GM12878 (cell line): ENCODE measurements at regions not wholly inside any gene's neighbourhood (a gene's known extent, or its start where the extent isn't known, plus 50 kb on each side); places are given as distances from the start of the nearest gene placed in this dataset.

ENCODE experiments used
- ATAC-seq: fragments of 200-7000 bp; cut with Tn5 transposase; 3 replicates; pipeline ENCODE4 v1.9.1; 2020; ENCODE audit warnings: mild to moderate bottlenecking, moderate library complexity
- BruUV-seq: library from RNA; stranded (reverse); fragments of 400-500 nt; replicated peaks from 2 replicates; lab custom pipeline; 2021; lab: Mats Ljungman, UMichigan
- CTCF ChIA-PET: fragments of 300-600 bp; sonication (Branson Sonifier 250); formaldehyde crosslinking; extraction: SDS; loops from one replicate; lab custom pipeline; 2021; ENCODE audit warnings: inconsistent platforms; lab: Yijun Ruan, JAX
- POLR2A ChIA-PET: fragments of 350-600 bp; formaldehyde crosslinking; extraction: SDS; loops from one replicate; lab custom pipeline; 2021; ENCODE audit warnings: inconsistent platforms; lab: Charles Lee
- RAD21 ChIA-PET: fragments of 300-600 bp; sonication (Branson Sonifier 250); formaldehyde crosslinking; loops from one replicate; lab custom pipeline; 2023; ENCODE audit warnings: antibody characterized with exemption; ENCODE audit not compliant: unreplicated experiment; lab: Charles Lee
- SMC1A ChIA-PET: fragments of 300-600 bp; sonication (Branson Sonifier 250); formaldehyde crosslinking; loops from one replicate; lab custom pipeline; 2023; ENCODE audit not compliant: unreplicated experiment, uncharacterized antibody; lab: Charles Lee
- DNase-seq: peaks from one replicate; pipeline ENCODE4 v3.0.0-alpha.2; 2011; ENCODE audit warnings: low read depth, low spot score
- FAIRE-seq: peaks from 3 replicates; lab custom pipeline; 2011; peaks lifted over from hg19 to GRCh38; lab: Jason Lieb, UNC
- H2AFZ ChIP-seq: 2 replicates; pipeline ENCODE4 v1.6.0; 2011; ENCODE audit warnings: low read depth, low read length, control low read depth; ENCODE audit not compliant: control insufficient read depth
- H3K27ac ChIP-seq: 2 replicates; pipeline ENCODE4 v1.5.1; 2011; ENCODE audit warnings: control low read depth; ENCODE audit not compliant: control insufficient read depth, insufficient read depth
- H3K27me3 ChIP-seq, 2 experiments: replicated peaks in 1 of 2; 2 replicates each; pipeline versions ENCODE4 v1.6.0 to v1.6.1; 2011; ENCODE audit warnings: low read length in 1 of 2; ENCODE audit not compliant: control insufficient read depth in 2 of 2, insufficient read depth in 2 of 2
- H3K36me3 ChIP-seq, 2 experiments: 2 replicates each; pipeline ENCODE4 v1.5.1; 2011; ENCODE audit warnings: low read length in 1 of 2; ENCODE audit not compliant: control insufficient read depth in 2 of 2, insufficient read depth in 2 of 2
- H3K4me1 ChIP-seq: 2 replicates; pipeline ENCODE4 v1.6.1; 2011; ENCODE audit warnings: mild to moderate bottlenecking, low read length, moderate library complexity, mixed read lengths; ENCODE audit not compliant: control insufficient read depth, insufficient read depth
- H3K4me2 ChIP-seq: 2 replicates; pipeline ENCODE4 v1.6.0; 2011; ENCODE audit warnings: control low read depth; ENCODE audit not compliant: control insufficient read depth, insufficient read depth
- H3K4me3 ChIP-seq: fragments of 200-600 bp; sonication (generic); 2 replicates; pipeline ENCODE4 v1.5.1; 2016
- H3K79me2 ChIP-seq: 2 replicates; pipeline ENCODE4 v1.6.0; 2011; ENCODE audit warnings: low read length; ENCODE audit not compliant: control insufficient read depth, insufficient read depth
- H3K9ac ChIP-seq: 2 replicates; pipeline ENCODE4 v1.8.0; 2011; ENCODE audit warnings: low read length, control low read depth, mixed read lengths; ENCODE audit not compliant: control insufficient read depth, insufficient read depth
- H3K9me3 ChIP-seq: replicated peaks from 3 replicates; pipeline ENCODE4 v1.5.1; 2011; ENCODE audit warnings: mild to moderate bottlenecking, low read length; ENCODE audit not compliant: control insufficient read depth, insufficient read depth
- H4K20me1 ChIP-seq: 2 replicates; pipeline ENCODE4 v1.6.0; 2011; ENCODE audit not compliant: control insufficient read depth, insufficient read depth
- ASH2L ChIP-seq: fragments of 300-600, 200-600 bp; sonication (generic); IDR thresholded peaks from 2 replicates; pipeline ENCODE4 v1.6.1; 2017; ENCODE audit warnings: low read depth, mild to moderate bottlenecking, borderline replicate concordance
- ATF3 ChIP-seq: IDR thresholded peaks from 2 replicates; pipeline ENCODE4 v1.6.1; 2011; ENCODE audit warnings: low read depth, mild to moderate bottlenecking, low read length, moderate library complexity, borderline replicate concordance; ENCODE audit errors: extremely low read depth
- ATF7 ChIP-seq: fragments of 450-650 bp; IDR thresholded peaks from 2 replicates; pipeline ENCODE4 v1.6.1; 2016; ENCODE audit warnings: low read depth, mild to moderate bottlenecking
- BACH1 ChIP-seq: fragments of 450-650 bp; IDR thresholded peaks from 2 replicates; pipeline ENCODE4 v1.6.1; 2017; ENCODE audit warnings: mild to moderate bottlenecking, borderline replicate concordance
- BCL3 ChIP-seq: IDR thresholded peaks from 2 replicates; pipeline ENCODE4 v1.6.1; 2011; ENCODE audit warnings: borderline replicate concordance, low read depth, mild to moderate bottlenecking, moderate library complexity, low read length; ENCODE audit not compliant: insufficient read depth, poor library complexity, severe bottlenecking
- BHLHE40 ChIP-seq, 2 experiments: fragments of 450-650 bp in 1 of 2; IDR thresholded peaks; 2 replicates each; pipeline ENCODE4 v1.6.1; 2011 to 2017; ENCODE audit warnings: low read depth in 2 of 2, borderline replicate concordance in 1 of 2, improper control_type of control experiment in 1 of 2, low read length in 1 of 2, mild to moderate bottlenecking in 1 of 2
- CBX3 ChIP-seq: fragments of 200-600 bp; sonication (generic); IDR thresholded peaks from 2 replicates; pipeline ENCODE4 v1.6.1; 2016; ENCODE audit warnings: low read depth, borderline replicate concordance
- CHD4 ChIP-seq: fragments of 200-600 bp; sonication (generic); IDR thresholded peaks from 2 replicates; pipeline ENCODE4 v1.6.1; 2016; ENCODE audit warnings: mild to moderate bottlenecking
- EED ChIP-seq: sonication (generic); IDR thresholded peaks from 2 replicates; pipeline ENCODE4 v1.6.1; 2016; ENCODE audit warnings: antibody characterized with exemption, low read depth
- MEF2B ChIP-seq: fragments of 450-650 bp; IDR thresholded peaks from 2 replicates; pipeline ENCODE4 v1.6.1; 2018; ENCODE audit warnings: mild to moderate bottlenecking, moderate library complexity; ENCODE audit not compliant: partially characterized antibody, poor library complexity, severe bottlenecking
- MTA2 ChIP-seq: fragments of 450-650 bp; IDR thresholded peaks from 2 replicates; pipeline ENCODE4 v1.6.1; 2016; ENCODE audit warnings: low read depth, mild to moderate bottlenecking, moderate library complexity
- MYB ChIP-seq: fragments of 150-350 bp; IDR thresholded peaks from 2 replicates; pipeline ENCODE4 v1.6.1; 2014; ENCODE audit warnings: mild to moderate bottlenecking, low read depth, low read length, borderline replicate concordance
- RAD21 ChIP-seq: IDR thresholded peaks from 2 replicates; pipeline ENCODE4 v1.6.1; 2011; ENCODE audit warnings: mild to moderate bottlenecking, low read depth, low read length, moderate library complexity; ENCODE audit not compliant: insufficient read depth
- SUZ12 ChIP-seq: fragments of 200-600 bp; sonication (generic); IDR thresholded peaks from one replicate; pipeline ENCODE4 v1.6.1; 2018; ENCODE audit warnings: antibody characterized with exemption, mild to moderate bottlenecking; ENCODE audit not compliant: unreplicated experiment
- ZBTB33 ChIP-seq: fragments of 450-650 bp; IDR thresholded peaks from 2 replicates; pipeline ENCODE4 v1.6.1; 2017; ENCODE audit warnings: mild to moderate bottlenecking
- ZNF622 ChIP-seq: fragments of 450-650 bp; IDR thresholded peaks from 2 replicates; pipeline ENCODE4 v1.6.1; 2017; ENCODE audit warnings: mild to moderate bottlenecking, inconsistent platforms
- WGBS: methylation state at CpG from one replicate; pipeline ENCODE4 v1.1.6; 2016; ENCODE audit warnings: low lambda C conversion rate; ENCODE audit not compliant: insufficient replicate concordance, insufficient coverage; ENCODE audit errors: missing lambda C conversion rate; 5-methylcytosine and 5-hydroxymethylcytosine counted together
- in situ Hi-C: fragments of 300-500 bp; cut with MboI; formaldehyde crosslinking; loops from 9 replicates; pipeline ENCODE4 v1.14.3; 2018; ENCODE audit warnings: mixed read lengths
- intact Hi-C: fragments of 100-400 bp; cut with micrococcal nuclease; formaldehyde crosslinking; loops from one replicate; pipeline ENCODE4 v1.14.2; 2022; ENCODE audit not compliant: unreplicated experiment

GRCh38 chr15:87293031-87293430, 963.5 kb downstream of the NTRK3 start:
- ChIA-PET SMC1A (no interaction called here), POLR2A (no interaction called here), CTCF (no interaction called here), RAD21 (no interaction called here)
- Histone ChIP-seq H3K36me3 (no peaks in the 10 kb centered on the region), H4K20me1 (no peaks in the 10 kb centered on the region), H3K27ac (no peak overlapping the region), H3K4me1 (no peaks in the 10 kb centered on the region), H3K9ac (no peak overlapping the region), H3K79me2 (no peaks in the 10 kb centered on the region), H3K4me3 (no peak overlapping the region), H3K4me2 (no peak overlapping the region), H2AFZ (no peak overlapping the region), H3K9me3 (no peaks in the 10 kb centered on the region), H3K27me3 (no peaks in the 10 kb centered on the region)
- in situ Hi-C loops (no loop called here), intact Hi-C loops (no loop called here)
- no TSS peak for BruUV-seq
- TF ChIP-seq EED (no peak), ATF7 (no peak), CHD4 (no peak), BHLHE40 (IDR thresholded peaks at IDR 0.05; ENCODE audit: borderline replicate concordance in 1 of 2, low read depth in 2 of 2, low read length in 1 of 2) (no peak), ATF3 (no peak), MTA2 (no peak)
- ATAC-seq (no peak), DNase-seq (no peak), FAIRE-seq (no peak)
- WGBS = 25% methylated on average over 2 of the region's 2 CpGs

- intact Hi-C loops = no loop called here
- no peaks in the 10 kb centered on the region for H4K20me1 ChIP-seq
- H3K79me2 ChIP-seq = no peaks in the 10 kb centered on the region
- TF ChIP-seq ZNF622 (no peak), BCL3 (no peak), ASH2L (no peak), BACH1 (no peak), ZBTB33 (no peak), MEF2B (no peak), SUZ12 (no peak), CBX3 (no peak), MYB (no peak), RAD21 (no peak)
- TF ChIP-seq, all 136 proteins: peak for 0
- FAIRE-seq (no peak), ATAC-seq (no peak), DNase-seq (no peak)
- Histone ChIP-seq H2AFZ (no peak overlapping the region), H3K4me2 (no peak overlapping the region), H3K27ac (no peak overlapping the region), H3K36me3 (no peaks in the 10 kb centered on the region), H3K9ac (no peak overlapping the region), H3K4me3 (no peak overlapping the region), H3K9me3 (no peaks in the 10 kb centered on the region), H3K4me1 (no peaks in the 10 kb centered on the region), H3K27me3 (no peaks in the 10 kb centered on the region)
- 0% methylated on average over 3 of the region's 3 CpGs for WGBS
- no TSS peak for BruUV-seq
- SMC1A ChIA-PET = no interaction called here
- CTCF ChIA-PET = no interaction called here
- RAD21 ChIA-PET = no interaction called here
- in situ Hi-C loops = no loop called here
- POLR2A ChIA-PET = no interaction called here
Measured at GRCh38 chr15:87287156-87287555, 969.4 kb downstream of the NTRK3 start.
